Transverse colon (tissue), 4 donors: ENCODE measurements at regions not wholly inside any gene's neighbourhood (a gene's known extent, or its start where the extent isn't known, plus 50 kb on each side); places are given as distances from the start of the nearest gene placed in this dataset.

Experiments
- DNase-seq: peaks from one replicate; pipeline ENCODE4 v3.0.0-alpha.2; 2019
- H3K27ac ChIP-seq, 4 donors: fragments of 200-600 bp; sonication (generic); 2 replicates each; pipeline ENCODE4 v1.5.1; 2016 to 2018; ENCODE audit warnings: inconsistent platforms in 4 of 4
- H3K27me3 ChIP-seq: fragments of 200-600 bp; sonication (generic); 2 replicates; pipeline ENCODE4 v1.5.1; 2017; ENCODE audit warnings: inconsistent platforms
- H3K36me3 ChIP-seq, 4 donors: fragments of 200-600 bp; sonication (generic); 2 replicates each; pipeline ENCODE4 v1.5.1; 2017 to 2019; ENCODE audit warnings: inconsistent platforms in 4 of 4
- H3K4me1 ChIP-seq, 4 donors: fragments of 200-600 bp; sonication (generic); 2 replicates each; pipeline ENCODE4 v1.5.1; 2017 to 2020; ENCODE audit warnings: inconsistent platforms in 4 of 4
- H3K4me3 ChIP-seq, 4 donors: fragments of 200-600 bp; sonication (generic); 1 replicate in 1 of 4; 2 replicates in 3 of 4; pipeline versions ENCODE4 v1.5.1 to v1.6.1; 2017 to 2019; ENCODE audit warnings: inconsistent platforms in 4 of 4
- H3K9me3 ChIP-seq, 2 donors: fragments of 200-600 bp; sonication (generic); 2 replicates each; pipeline ENCODE4 v1.5.1; 2017 to 2019; ENCODE audit warnings: inconsistent platforms in 2 of 2
- CTCF ChIP-seq, 5 experiments: fragments of 200-600 bp in 3 of 5; fragments of 450-650 bp in 2 of 5; sonication (generic) in 3 of 5; IDR thresholded peaks; 1 replicate in 2 of 5; 2 replicates in 3 of 5; pipeline ENCODE4 v1.5.1; 2016 to 2017; ENCODE audit warnings: antibody characterized with exemption in 5 of 5, inconsistent platforms in 3 of 5, mild to moderate bottlenecking in 2 of 5, moderate library complexity in 1 of 5
- EP300 ChIP-seq: sonication (generic); formaldehyde crosslinking; IDR thresholded peaks from one replicate; pipeline ENCODE4 v1.6.1; 2017; ENCODE audit warnings: antibody characterized with exemption, low read depth
- POLR2A ChIP-seq: fragments of 450-650 bp; IDR thresholded peaks from one replicate; pipeline ENCODE4 v1.6.1; 2016; ENCODE audit warnings: antibody characterized with exemption, mild to moderate bottlenecking, moderate library complexity
- POLR2AphosphoS5 ChIP-seq, 3 donors: sonication (generic); formaldehyde crosslinking; IDR thresholded peaks; one replicate each; pipeline ENCODE4 v1.6.1; 2016; ENCODE audit warnings: antibody characterized with exemption in 3 of 3
- WGBS, 2 donors: methylation state at CpG; one replicate each; pipeline ENCODE4 v1.1.5; 2018; ENCODE audit warnings: low coverage in 1 of 2; 5-methylcytosine and 5-hydroxymethylcytosine counted together
- in situ Hi-C, 4 donors: fragments of 200-750 bp; cut with MboI; loops; one replicate each; pipeline versions ENCODE4 v1.15.0 to v1.15.1; 2017; ENCODE audit warnings: low sequenced_read_pairs in 3 of 4, low pct_ligation_motif_present in 1 of 4, low pct_unique_long_range_greater_than_20kb in 1 of 4
- intact Hi-C: fragments of 100-400 bp; cut with DNase I; formaldehyde crosslinking; loops from one replicate; pipeline ENCODE4 v1.15.1; 2023; ENCODE audit warnings: low total_unique reads

GRCh38 chr16:79293836-79294460 lies 306.6 kb downstream of the MAF start:
- WGBS, 2 donors, result 68 to 76% methylated on average over 2 to 4 of the region's 4 CpGs
- in situ Hi-C loops, result no loop called here
- H3K27ac ChIP-seq, result no peak overlapping the region
- no peaks in the 10 kb centered on the region for H3K36me3 ChIP-seq
- DNase-seq, result no peak
- intact Hi-C loops, result no loop called here
- no peaks in the 10 kb centered on the region for H3K27me3 ChIP-seq
- no peaks in the 10 kb centered on the region for H3K4me1 ChIP-seq
- TF ChIP-seq POLR2A (no peak), CTCF (IDR thresholded peaks at IDR 0.05) (no peak), POLR2AphosphoS5 (IDR thresholded peaks at IDR 0.05) (no peak), EP300 (no peak)
- no peaks in the 10 kb centered on the region for H3K9me3 ChIP-seq
- no peak overlapping the region for H3K4me3 ChIP-seq

- DNase-seq, result no peak
- no peak overlapping the region for H3K27ac ChIP-seq
- H3K27me3 ChIP-seq, result no peaks in the 10 kb centered on the region
- H3K4me1 ChIP-seq, result peaks cover 0 to 4% (median 2%) of the 10 kb centered on the region in 4 donors
- 71 to 75% methylated on average over 1 to 4 of the region's 4 CpGs for WGBS, 2 donors
- in situ Hi-C loops, result no loop called here
- TF ChIP-seq POLR2AphosphoS5 (IDR thresholded peaks at IDR 0.05) (no peak), EP300 (no peak), CTCF (IDR thresholded peaks at IDR 0.05) (no peak), POLR2A (no peak)
- no peak overlapping the region for H3K4me3 ChIP-seq
- intact Hi-C loops, result no loop called here
- H3K9me3 ChIP-seq, result no peaks in the 10 kb centered on the region
- no peaks in the 10 kb centered on the region for H3K36me3 ChIP-seq
Measured at GRCh38 chr16:79288066-79288465, 312.5 kb downstream of the MAF start.

GRCh38 chr16:79287424-79287917 lies 313.1 kb downstream of the MAF start:
- intact Hi-C loops, result no loop called here
- TF ChIP-seq CTCF (IDR thresholded peaks at IDR 0.05) (no peak), EP300 (no peak), POLR2A (no peak), POLR2AphosphoS5 (IDR thresholded peaks at IDR 0.05) (no peak)
- no peaks in the 10 kb centered on the region for H3K36me3 ChIP-seq
- H3K27me3 ChIP-seq, result no peaks in the 10 kb centered on the region
- H3K27ac ChIP-seq, result no peak overlapping the region
- H3K4me1 ChIP-seq, result peaks cover 0 to 4% (median 2%) of the 10 kb centered on the region in 4 donors
- H3K9me3 ChIP-seq, result no peaks in the 10 kb centered on the region
- WGBS, 2 donors, result 23 to 50% methylated on average over 1 to 4 of the region's 5 CpGs
- in situ Hi-C loops, result no loop called here
- H3K4me3 ChIP-seq, result peak overlapping the region in 1 of 4 donors; percentile 20
- no peak for DNase-seq

GRCh38 chr16:79286646-79287423 lies 313.7 kb downstream of the MAF start:
- Histone ChIP-seq H3K9me3 (no peaks in the 10 kb centered on the region), H3K27ac (peak overlapping the region in 1 of 4 donors; percentile 31), H3K27me3 (no peaks in the 10 kb centered on the region), H3K4me1 (peaks cover 0 to 4% (median 2%) of the 10 kb centered on the region in 4 donors), H3K36me3 (no peaks in the 10 kb centered on the region), H3K4me3 (peak overlapping the region in 1 of 4 donors; percentile 20)
- intact Hi-C loops (no loop called here), in situ Hi-C loops (no loop called here)
- DNase-seq, result peak; percentile 58
- TF ChIP-seq POLR2A (no peak), POLR2AphosphoS5 (IDR thresholded peaks at IDR 0.05) (no peak), EP300 (no peak), CTCF (IDR thresholded peaks at IDR 0.05) (no peak)
- WGBS, 2 donors, result 25 to 36% methylated on average over 11 to 19 of the region's 22 CpGs
